Endothelial cell of umbilical vein (primary cell): ENCODE measurements at regions not wholly inside any gene's neighbourhood (a gene's known extent, or its start where the extent isn't known, plus 50 kb on each side); places are given as distances from the start of the nearest gene placed in this dataset.

ENCODE experiments used
- BruUV-seq: library from RNA; stranded (reverse); fragments of 400-500 nt; replicated peaks from 2 replicates; lab custom pipeline; 2021; lab: Mats Ljungman, UMichigan
- CTCF ChIA-PET: fragments of 300-600, 350-600 bp; sonication (Branson Sonifier 250); formaldehyde crosslinking; loops from one replicate; lab custom pipeline; 2021; ENCODE audit warnings: antibody characterized with exemption, inconsistent platforms; lab: Charles Lee
- POLR2A ChIA-PET: fragments of 300-600, 350-600 bp; sonication (Branson Sonifier 250); formaldehyde crosslinking; loops from one replicate; lab custom pipeline; 2021; ENCODE audit warnings: antibody characterized with exemption, inconsistent platforms; lab: Charles Lee
- DNase-seq: peaks from one replicate; pipeline ENCODE4 v3.0.0-alpha.2; 2011; ENCODE audit warnings: low read depth, low spot score
- FAIRE-seq: peaks from 2 replicates; lab custom pipeline; 2011; peaks lifted over from hg19 to GRCh38; lab: Jason Lieb, UNC
- H2AFZ ChIP-seq: 2 replicates; pipeline ENCODE4 v1.6.0; 2012; ENCODE audit warnings: low read depth, low read length, control low read depth, inconsistent platforms
- H3K27ac ChIP-seq: 2 replicates; pipeline ENCODE4 v1.5.1; 2011; ENCODE audit warnings: low read depth, mild to moderate bottlenecking, control low read depth, low read length, moderate library complexity; ENCODE audit not compliant: insufficient read depth
- H3K27me3 ChIP-seq, 2 experiments: 2 replicates each; pipeline versions ENCODE4 v1.6.0 to v1.6.1; 2011; ENCODE audit warnings: low read length in 2 of 2, mixed read lengths in 1 of 2; ENCODE audit not compliant: control insufficient read depth in 2 of 2, insufficient read depth in 2 of 2
- H3K36me3 ChIP-seq, 2 experiments: 2 replicates in 1 of 2; 3 replicates in 1 of 2; pipeline ENCODE4 v1.5.1; 2011; ENCODE audit warnings: low read length in 2 of 2, mild to moderate bottlenecking in 1 of 2, moderate library complexity in 1 of 2; ENCODE audit not compliant: control insufficient read depth in 2 of 2, insufficient read depth in 2 of 2; ENCODE audit errors: extremely low read depth in 1 of 2
- H3K4me1 ChIP-seq: 3 replicates; pipeline ENCODE4 v1.5.1; 2011; ENCODE audit warnings: mild to moderate bottlenecking, low read length; ENCODE audit not compliant: control insufficient read depth, insufficient read depth; ENCODE audit errors: extremely low read depth
- H3K4me2 ChIP-seq: 2 replicates; pipeline ENCODE4 v1.6.1; 2011; ENCODE audit warnings: low read length, control low read depth, mixed read lengths; ENCODE audit not compliant: insufficient read depth
- H3K4me3 ChIP-seq, 3 experiments: fragments of 200-600 bp in 1 of 3; sonication (generic), shearing (Covaris generic) in 1 of 3; replicated peaks in 1 of 3; 2 replicates each; pipeline ENCODE4 v1.5.1; 2011 to 2016; ENCODE audit warnings: control low read depth in 3 of 3, low read length in 3 of 3, mild to moderate bottlenecking in 2 of 3, inconsistent platforms in 1 of 3, low read depth in 1 of 3, moderate library complexity in 1 of 3; ENCODE audit not compliant: insufficient read depth in 1 of 3
- H3K79me2 ChIP-seq: 2 replicates; pipeline ENCODE4 v1.6.0; 2012; ENCODE audit warnings: low read length, inconsistent platforms; ENCODE audit not compliant: control insufficient read depth, insufficient read depth
- H3K9ac ChIP-seq: replicated peaks from 2 replicates; pipeline ENCODE3; 2011; ENCODE audit warnings: low read length, control low read depth; ENCODE audit not compliant: insufficient read depth; ENCODE audit errors: extremely low read depth
- H3K9me1 ChIP-seq: replicated peaks from 3 replicates; pipeline ENCODE4 v1.6.0; 2011; ENCODE audit warnings: mild to moderate bottlenecking, low read length; ENCODE audit not compliant: control insufficient read depth, insufficient read depth; ENCODE audit errors: extremely low read depth
- H3K9me3 ChIP-seq: replicated peaks from 2 replicates; pipeline ENCODE4 v1.5.1; 2012; ENCODE audit warnings: low read length, inconsistent platforms; ENCODE audit not compliant: control insufficient read depth, insufficient read depth
- H4K20me1 ChIP-seq: replicated peaks from 2 replicates; pipeline ENCODE3; 2011; ENCODE audit warnings: mild to moderate bottlenecking, low read length; ENCODE audit not compliant: control insufficient read depth, insufficient read depth; ENCODE audit errors: extremely low read depth
- CTCF ChIP-seq, 2 donors: IDR thresholded peaks; 1 replicate in 1 of 2; 2 replicates in 1 of 2; pipeline ENCODE4 v1.5.1; 2011; ENCODE audit warnings: low read length in 2 of 2, mild to moderate bottlenecking in 2 of 2, moderate library complexity in 2 of 2, control low read depth in 1 of 2, inconsistent platforms in 1 of 2, low read depth in 1 of 2; ENCODE audit not compliant: insufficient read depth in 1 of 2; ENCODE audit errors: extremely low read depth in 1 of 2
- EZH2 ChIP-seq: IDR thresholded peaks from 2 replicates; pipeline ENCODE4 v1.6.1; 2012; ENCODE audit warnings: borderline replicate concordance, low read depth, mild to moderate bottlenecking, moderate library complexity, low read length, inconsistent platforms; ENCODE audit not compliant: severe bottlenecking
- FOS ChIP-seq: IDR thresholded peaks from 2 replicates; pipeline ENCODE4 v1.6.1; 2011; ENCODE audit warnings: mild to moderate bottlenecking, low read length, moderate library complexity, borderline replicate concordance; ENCODE audit not compliant: insufficient read depth
- GATA2 ChIP-seq: IDR thresholded peaks from 2 replicates; pipeline ENCODE4 v1.7.0; 2011; ENCODE audit warnings: low read depth, mild to moderate bottlenecking, moderate library complexity, mixed read lengths, low read length; ENCODE audit not compliant: insufficient read length, insufficient read depth
- JUN ChIP-seq: IDR thresholded peaks from 2 replicates; pipeline ENCODE4 v1.6.1; 2011; ENCODE audit warnings: borderline replicate concordance, low read depth; ENCODE audit not compliant: insufficient read length, insufficient read depth
- MAX ChIP-seq: IDR thresholded peaks from 2 replicates; pipeline ENCODE4 v1.6.1; 2011; ENCODE audit not compliant: insufficient read depth, insufficient read length
- MYC ChIP-seq: IDR thresholded peaks from one replicate; pipeline ENCODE4 v1.6.1; 2011; ENCODE audit warnings: mild to moderate bottlenecking, low read depth, low read length
- POLR2A ChIP-seq: IDR thresholded peaks from 2 replicates; pipeline ENCODE4 v1.6.1; 2012; ENCODE audit warnings: low read depth, mild to moderate bottlenecking, control low read depth, low read length
- POLR2AphosphoS5 ChIP-seq: IDR thresholded peaks from 2 replicates; pipeline ENCODE4 v1.6.1; 2012; ENCODE audit warnings: low read depth, mild to moderate bottlenecking, control low read depth, low read length, moderate library complexity; ENCODE audit not compliant: insufficient read depth
- dilution Hi-C: fragments of 300-500 bp; cut with MboI; formaldehyde crosslinking; loops from one replicate; pipeline ENCODE4 v1.15.0; 2019; ENCODE audit warnings: low sequenced_read_pairs; ENCODE audit not compliant: extremely low pct_ligation_motif_present
- intact Hi-C: fragments of 100-400 bp; cut with micrococcal nuclease; formaldehyde crosslinking; loops from one replicate; pipeline ENCODE4 v1.10.0; 2022

GRCh38 chr7:113764401-113765035, 154.3 kb downstream of the PPP1R3A start:
- no peak overlapping the region for H3K4me3 ChIP-seq
- CTCF ChIA-PET = no interaction called here
- BruUV-seq = no TSS peak
- no peak overlapping the region for H3K9ac ChIP-seq
- no peaks in the 10 kb centered on the region for H3K27me3 ChIP-seq
- TF ChIP-seq GATA2 (no peak), MYC (no peak), EZH2 (no peak), JUN (no peak), POLR2AphosphoS5 (no peak), POLR2A (no peak), MAX (no peak), FOS (no peak), CTCF (IDR thresholded peaks at IDR 0.05; ENCODE audit: extremely low read depth in 1 of 2, insufficient read depth in 1 of 2, low read depth in 1 of 2, low read length in 2 of 2) (no peak)
- H3K9me3 ChIP-seq = no peaks in the 10 kb centered on the region
- intact Hi-C loops = no loop called here
- dilution Hi-C loops = no loop called here
- DNase-seq (no peak), FAIRE-seq (no peak)
- H3K79me2 ChIP-seq = no peaks in the 10 kb centered on the region
- H3K27ac ChIP-seq = no peak overlapping the region
- no peaks in the 10 kb centered on the region for H4K20me1 ChIP-seq
- no peak overlapping the region for H3K4me2 ChIP-seq
- H3K9me1 ChIP-seq = no peaks in the 10 kb centered on the region
- no peaks in the 10 kb centered on the region for H3K4me1 ChIP-seq
- POLR2A ChIA-PET = no interaction called here
- no peak overlapping the region for H2AFZ ChIP-seq
- H3K36me3 ChIP-seq = no peaks in the 10 kb centered on the region
